GM12878 (cell line): ENCODE measurements at regions not wholly inside any gene's neighbourhood (a gene's known extent, or its start where the extent isn't known, plus 50 kb on each side); places are given as distances from the start of the nearest gene placed in this dataset.

Experiments
- BHLHE40 ChIP-seq, 2 experiments: fragments of 450-650 bp in 1 of 2; IDR thresholded peaks; 2 replicates each; pipeline ENCODE4 v1.6.1; 2011 to 2017; ENCODE audit warnings: low read depth in 2 of 2, borderline replicate concordance in 1 of 2, improper control_type of control experiment in 1 of 2, low read length in 1 of 2, mild to moderate bottlenecking in 1 of 2
- CREM ChIP-seq: IDR thresholded peaks from 2 replicates; pipeline ENCODE4 v1.6.1; 2014; ENCODE audit warnings: antibody characterized with exemption, low read depth
- GABPA ChIP-seq: IDR thresholded peaks from 2 replicates; pipeline ENCODE4 v1.6.1; 2014; ENCODE audit warnings: antibody characterized with exemption, low read depth, mild to moderate bottlenecking, inconsistent platforms
- GATAD2B ChIP-seq: fragments of 450-650 bp; conservative IDR thresholded peaks from 2 replicates; pipeline ENCODE4 v1.6.1; 2017; ENCODE audit warnings: low read depth, mild to moderate bottlenecking, moderate library complexity
- JUNB ChIP-seq: IDR thresholded peaks from 2 replicates; pipeline ENCODE4 v1.6.1; 2016; ENCODE audit warnings: antibody characterized with exemption, mild to moderate bottlenecking
- JUND ChIP-seq: IDR thresholded peaks from 2 replicates; pipeline ENCODE4 v1.6.1; 2012; ENCODE audit warnings: low read depth, mild to moderate bottlenecking, low read length, improper control_type of control experiment, moderate library complexity
- MEF2A ChIP-seq: IDR thresholded peaks from 2 replicates; pipeline ENCODE4 v1.6.1; 2011; ENCODE audit warnings: low read depth, mild to moderate bottlenecking, low read length, moderate library complexity; ENCODE audit not compliant: insufficient read depth
- NFIC ChIP-seq: IDR thresholded peaks from 2 replicates; pipeline ENCODE4 v1.6.1; 2012; ENCODE audit warnings: low read depth, mild to moderate bottlenecking, inconsistent platforms, low read length, moderate library complexity
- NFYA ChIP-seq: IDR thresholded peaks from 2 replicates; pipeline ENCODE4 v1.6.1; 2011; ENCODE audit warnings: low read depth, mild to moderate bottlenecking, low read length, improper control_type of control experiment, borderline replicate concordance
- POLR2A ChIP-seq: IDR thresholded peaks from 2 replicates; pipeline ENCODE4 v1.6.1; 2011; ENCODE audit warnings: low read depth, mild to moderate bottlenecking, low read length
- PRDM15 ChIP-seq: fragments of 450-650 bp; formaldehyde crosslinking; IDR thresholded peaks from 2 replicates; pipeline ENCODE4 v1.4.0; 2020; ENCODE audit warnings: mild to moderate bottlenecking, moderate library complexity
- RUNX3 ChIP-seq: IDR thresholded peaks from 2 replicates; pipeline ENCODE4 v1.6.1; 2012; ENCODE audit warnings: low read length, inconsistent platforms
- TAF1 ChIP-seq: IDR thresholded peaks from 2 replicates; pipeline ENCODE4 v1.6.1; 2011; ENCODE audit warnings: mild to moderate bottlenecking, low read depth, low read length, borderline replicate concordance
- TCF12 ChIP-seq: IDR thresholded peaks from 2 replicates; pipeline ENCODE4 v1.6.1; 2011; ENCODE audit warnings: low read depth, mild to moderate bottlenecking, low read length
- TCF7 ChIP-seq: IDR thresholded peaks from 2 replicates; pipeline ENCODE4 v1.6.1; 2014; ENCODE audit warnings: antibody characterized with exemption, borderline replicate concordance
- ZNF24 ChIP-seq: fragments of 450-650 bp; IDR thresholded peaks from 2 replicates; pipeline ENCODE4 v1.6.1; 2017; ENCODE audit warnings: antibody characterized with exemption, mild to moderate bottlenecking
- TF ChIP-seq, protein P1 (sequence below): fragments of 450-650 bp; IDR thresholded peaks from 2 replicates; pipeline ENCODE4 v1.6.1; 2017; ENCODE audit warnings: mild to moderate bottlenecking, low read depth, inconsistent platforms; ENCODE audit not compliant: poor library complexity, severe bottlenecking
- TF ChIP-seq, protein P2 (sequence below): IDR thresholded peaks from 2 replicates; pipeline ENCODE4 v1.6.1; 2012; ENCODE audit warnings: low read depth, low read length, improper control_type of control experiment

DNA sequence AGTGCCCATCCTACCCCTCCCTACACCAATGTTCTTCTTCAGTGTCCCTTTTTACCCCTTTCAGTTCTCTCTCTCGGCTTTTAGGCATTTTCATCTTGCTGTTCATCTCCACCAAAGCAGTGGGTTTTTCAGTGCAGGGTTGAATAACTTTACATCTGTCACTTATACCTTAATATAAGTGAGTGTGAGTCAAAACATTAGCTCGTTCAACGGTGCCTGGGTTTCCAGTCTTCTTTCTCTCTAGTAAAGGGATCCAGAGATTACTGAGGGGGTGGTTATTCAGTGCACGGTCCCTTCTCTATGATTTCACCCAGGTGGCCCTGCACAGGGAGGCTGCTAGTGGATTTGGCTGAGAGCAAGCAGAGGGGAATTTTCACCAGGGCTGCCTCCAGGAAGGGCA, 210.6 kb upstream of the CDH5 start (continued):
- TF ChIP-seq PRDM15 (CRISPR knock-in tag) (no peak), POLR2A (no peak), ZNF24 (no peak), GABPA (no peak), NFYA (no peak), JUND (no peak), MEF2A (0 out of 2 replicates have a peak, but pooled peaks have one; percentile 24), TCF12 (no peak), TAF1 (no peak), NFIC (peak; percentile 71; the same call in 1 of the 2 replicates), RUNX3 (peak; percentile 68), BHLHE40 (IDR thresholded peaks at IDR 0.05; ENCODE audit: borderline replicate concordance in 1 of 2, low read depth in 2 of 2, low read length in 1 of 2) (no peak), TCF7 (no peak), CREM (peak; percentile 37; the same call in 1 of the 2 replicates), JUNB (peak; percentile 81), GATAD2B (no peak)
- TF ChIP-seq, protein P1, sequence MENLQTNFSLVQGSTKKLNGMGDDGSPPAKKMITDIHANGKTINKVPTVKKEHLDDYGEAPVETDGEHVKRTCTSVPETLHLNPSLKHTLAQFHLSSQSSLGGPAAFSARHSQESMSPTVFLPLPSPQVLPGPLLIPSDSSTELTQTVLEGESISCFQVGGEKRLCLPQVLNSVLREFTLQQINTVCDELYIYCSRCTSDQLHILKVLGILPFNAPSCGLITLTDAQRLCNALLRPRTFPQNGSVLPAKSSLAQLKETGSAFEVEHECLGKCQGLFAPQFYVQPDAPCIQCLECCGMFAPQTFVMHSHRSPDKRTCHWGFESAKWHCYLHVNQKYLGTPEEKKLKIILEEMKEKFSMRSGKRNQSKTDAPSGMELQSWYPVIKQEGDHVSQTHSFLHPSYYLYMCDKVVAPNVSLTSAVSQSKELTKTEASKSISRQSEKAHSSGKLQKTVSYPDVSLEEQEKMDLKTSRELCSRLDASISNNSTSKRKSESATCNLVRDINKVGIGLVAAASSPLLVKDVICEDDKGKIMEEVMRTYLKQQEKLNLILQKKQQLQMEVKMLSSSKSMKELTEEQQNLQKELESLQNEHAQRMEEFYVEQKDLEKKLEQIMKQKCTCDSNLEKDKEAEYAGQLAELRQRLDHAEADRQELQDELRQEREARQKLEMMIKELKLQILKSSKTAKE, result no peak
- TF ChIP-seq, protein P2, sequence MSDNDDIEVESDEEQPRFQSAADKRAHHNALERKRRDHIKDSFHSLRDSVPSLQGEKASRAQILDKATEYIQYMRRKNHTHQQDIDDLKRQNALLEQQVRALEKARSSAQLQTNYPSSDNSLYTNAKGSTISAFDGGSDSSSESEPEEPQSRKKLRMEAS, result no peak
